ENCODE measurements at regions not wholly inside any gene's neighbourhood (a gene's known extent, or its start where the extent isn't known, plus 50 kb on each side); places are given as distances from the start of the nearest gene placed in this dataset.
"Not testable (repeated sequence)": the region's sequence is repeated elsewhere in the genome, so short reads cannot be mapped to it uniquely, and the experiment has no call there.

- H3K4me1 ChIP-seq (ENCODE audit: control insufficient read depth in 2 of 2, insufficient read depth in 2 of 2, low read length in 1 of 2); H3K36me3 ChIP-seq (ENCODE audit: control insufficient read depth in 2 of 2, insufficient read depth in 2 of 2, low read length in 1 of 2); H3K9me3 ChIP-seq (ENCODE audit: control insufficient read depth in 2 of 2, insufficient read depth in 1 of 2, low read depth in 1 of 2, low read length in 1 of 2); H3K27ac ChIP-seq (ENCODE audit: low read depth in 2 of 2, low read length in 1 of 2); H3K27me3 ChIP-seq (ENCODE audit: control insufficient read depth in 1 of 2, insufficient read depth in 2 of 2, low read length in 2 of 2); H3K4me3 ChIP-seq (ENCODE audit: low read depth in 1 of 2, low read length in 2 of 2): not testable (repeated sequence)
Observed at GRCh38 chrY:16638743-16639142, 1241.3 kb downstream of the CDY2B start.

DNA sequence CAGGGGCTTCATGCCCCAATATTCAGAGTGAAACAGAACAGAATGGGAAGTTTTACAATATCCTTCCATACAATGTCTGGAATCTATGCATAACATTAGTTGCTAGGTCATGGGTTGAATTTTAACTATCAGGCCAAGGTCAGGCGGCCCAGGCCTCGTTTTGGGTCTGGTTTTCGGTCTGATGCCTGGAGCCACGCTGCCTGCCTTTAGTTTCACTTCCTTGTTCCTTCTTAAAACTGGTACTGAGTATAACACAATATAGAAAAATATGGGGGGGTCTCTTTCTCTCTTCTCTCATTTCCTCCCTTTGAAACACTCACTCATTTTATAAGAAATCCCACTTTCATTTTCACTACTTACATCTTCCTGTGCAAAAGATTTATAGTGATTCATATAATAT lies 1243.8 kb downstream of the CDY2B start:
- 73% methylated on average over 4 of the region's 4 CpGs; no CpG with 5 or more reads in 1 of the 2 donors for WGBS, 2 donors

GRCh38 chrY:16629146-16629545 lies 1250.9 kb downstream of the CDY2B start:
- Histone ChIP-seq H3K27me3 (ENCODE audit: control insufficient read depth in 1 of 2, insufficient read depth in 2 of 2, low read length in 2 of 2) (no peaks in the 10 kb centered on the region), H3K4me1 (ENCODE audit: control insufficient read depth in 2 of 2, insufficient read depth in 2 of 2, low read length in 1 of 2) (no peaks in the 10 kb centered on the region), H3K4me3 (ENCODE audit: low read depth in 1 of 2, low read length in 2 of 2) (no peak overlapping the region), H3K27ac (ENCODE audit: low read depth in 2 of 2, low read length in 1 of 2) (no peak overlapping the region), H3K9me3 (ENCODE audit: control insufficient read depth in 2 of 2, insufficient read depth in 1 of 2, low read depth in 1 of 2, low read length in 1 of 2) (no peaks in the 10 kb centered on the region), H3K36me3 (ENCODE audit: control insufficient read depth in 2 of 2, insufficient read depth in 2 of 2, low read length in 1 of 2) (no peaks in the 10 kb centered on the region)
- 40% methylated on average over 1 of the region's 1 CpG; no CpG with 5 or more reads in 1 of the 2 donors for WGBS, 2 donors

More for the DNA sequence above, 1243.8 kb downstream of the CDY2B start:
- Histone ChIP-seq H3K27ac (ENCODE audit: low read depth in 2 of 2, low read length in 1 of 2) (no peak overlapping the region), H3K27me3 (ENCODE audit: control insufficient read depth in 1 of 2, insufficient read depth in 2 of 2, low read length in 2 of 2) (no peaks in the 10 kb centered on the region), H3K4me1 (ENCODE audit: control insufficient read depth in 2 of 2, insufficient read depth in 2 of 2, low read length in 1 of 2) (peaks cover 0 to 2% of the 10 kb centered on the region in 2 donors), H3K4me3 (ENCODE audit: low read depth in 1 of 2, low read length in 2 of 2) (no peak overlapping the region), H3K9me3 (ENCODE audit: control insufficient read depth in 2 of 2, insufficient read depth in 1 of 2, low read depth in 1 of 2, low read length in 1 of 2) (no peaks in the 10 kb centered on the region), H3K36me3 (ENCODE audit: control insufficient read depth in 2 of 2, insufficient read depth in 2 of 2, low read length in 1 of 2) (no peaks in the 10 kb centered on the region)

DNA sequence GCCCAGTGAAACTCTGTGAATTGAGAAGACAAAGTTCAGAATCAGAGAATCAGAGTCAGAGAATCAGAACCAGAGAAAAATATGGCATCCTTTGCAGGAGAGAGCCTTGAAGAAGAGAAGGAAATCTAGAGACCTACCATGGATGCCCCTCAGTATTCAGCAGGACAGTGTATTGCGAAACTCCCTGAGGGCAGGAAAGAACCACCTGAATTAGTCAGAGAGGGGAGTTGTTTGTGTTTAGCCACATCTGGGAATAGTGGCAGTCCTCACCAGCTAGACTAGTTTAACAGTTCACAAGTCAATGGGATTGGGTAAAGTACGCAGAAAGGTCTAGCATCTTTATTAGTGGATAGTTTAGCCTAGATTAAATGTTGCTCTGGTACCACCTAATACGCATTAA lies 1252.9 kb downstream of the CDY2B start:
- 84 to 88% methylated on average over 2 to 3 of the region's 3 CpGs for WGBS, 2 donors
- Histone ChIP-seq H3K4me1 (ENCODE audit: control insufficient read depth in 2 of 2, insufficient read depth in 2 of 2, low read length in 1 of 2) (no peaks in the 10 kb centered on the region), H3K27ac (ENCODE audit: low read depth in 2 of 2, low read length in 1 of 2) (no peak overlapping the region), H3K9me3 (ENCODE audit: control insufficient read depth in 2 of 2, insufficient read depth in 1 of 2, low read depth in 1 of 2, low read length in 1 of 2) (no peaks in the 10 kb centered on the region), H3K27me3 (ENCODE audit: control insufficient read depth in 1 of 2, insufficient read depth in 2 of 2, low read length in 2 of 2) (no peaks in the 10 kb centered on the region), H3K36me3 (ENCODE audit: control insufficient read depth in 2 of 2, insufficient read depth in 2 of 2, low read length in 1 of 2) (no peaks in the 10 kb centered on the region), H3K4me3 (ENCODE audit: low read depth in 1 of 2, low read length in 2 of 2) (no peak overlapping the region)

DNA sequence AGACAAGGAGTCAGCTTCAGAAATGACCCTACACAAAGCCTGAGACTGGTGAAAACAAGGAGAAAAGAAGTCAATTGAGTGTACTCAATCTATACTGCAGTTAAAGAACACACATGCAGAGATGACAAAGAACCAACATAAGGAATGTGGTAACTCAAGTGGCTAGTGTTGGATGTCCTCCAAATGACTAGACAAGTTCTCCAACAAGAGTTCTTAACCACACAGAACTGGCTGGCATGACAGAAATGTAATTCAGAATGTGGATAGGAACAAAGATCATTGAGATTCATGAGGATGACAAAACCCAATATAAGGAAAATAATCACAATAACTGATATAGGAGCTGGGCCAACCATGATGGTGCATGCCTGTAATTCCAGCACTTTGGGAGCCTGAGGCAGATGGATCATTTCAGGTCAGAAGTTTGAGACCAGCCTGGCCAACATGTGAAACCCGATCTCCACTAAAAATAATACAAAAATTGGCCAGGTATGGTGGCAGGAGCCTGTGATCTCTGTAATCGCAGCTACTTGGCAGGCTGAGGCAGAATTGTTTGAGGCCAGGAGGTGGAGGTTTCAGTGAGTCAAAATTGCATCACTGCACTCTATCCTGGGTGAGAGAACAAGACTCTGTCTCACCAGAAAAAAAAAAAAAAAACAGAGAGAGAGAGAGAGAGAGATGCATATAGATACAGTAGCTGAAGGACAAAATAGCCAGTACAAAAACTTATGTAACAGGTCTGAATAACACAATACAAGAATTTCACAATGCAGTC lies 1263.6 kb downstream of the CDY2B start:
- H3K27ac ChIP-seq (ENCODE audit: low read depth in 2 of 2, low read length in 1 of 2), result peak overlapping the region in 1 of 2 donors; percentile 77
- no peaks in the 10 kb centered on the region for H3K36me3 ChIP-seq (ENCODE audit: control insufficient read depth in 2 of 2, insufficient read depth in 2 of 2, low read length in 1 of 2)
- H3K27me3 ChIP-seq (ENCODE audit: control insufficient read depth in 1 of 2, insufficient read depth in 2 of 2, low read length in 2 of 2), result no peaks in the 10 kb centered on the region
- 44 to 100% methylated on average over 1 to 2 of the region's 2 CpGs for WGBS, 2 donors
- no peaks in the 10 kb centered on the region for H3K4me1 ChIP-seq (ENCODE audit: control insufficient read depth in 2 of 2, insufficient read depth in 2 of 2, low read length in 1 of 2)
- H3K4me3 ChIP-seq (ENCODE audit: low read depth in 1 of 2, low read length in 2 of 2), result no peak overlapping the region
- H3K9me3 ChIP-seq (ENCODE audit: control insufficient read depth in 2 of 2, insufficient read depth in 1 of 2, low read depth in 1 of 2, low read length in 1 of 2), result no peaks in the 10 kb centered on the region

DNA sequence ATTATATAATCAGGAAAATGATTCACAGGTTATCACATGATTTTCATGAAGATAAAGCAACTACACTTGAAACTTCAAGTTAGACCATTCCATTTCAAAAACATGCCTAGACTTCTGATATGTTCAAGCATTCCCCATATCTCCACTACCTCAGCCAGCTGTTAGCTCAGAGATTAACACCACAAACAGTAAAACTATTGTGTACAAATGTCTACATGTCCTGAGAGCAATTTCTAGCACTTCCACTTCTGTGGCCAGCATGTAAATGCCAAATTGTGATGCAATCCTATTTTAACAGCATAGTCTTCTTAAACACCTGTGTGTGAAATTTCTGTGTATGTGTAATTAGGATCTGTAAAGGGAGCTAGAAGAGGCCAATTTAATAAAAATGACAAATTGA lies 1271.3 kb downstream of the CDY2B start:
- H3K9me3 ChIP-seq (ENCODE audit: control insufficient read depth in 2 of 2, insufficient read depth in 1 of 2, low read depth in 1 of 2, low read length in 1 of 2), result no peaks in the 10 kb centered on the region
- no peaks in the 10 kb centered on the region for H3K36me3 ChIP-seq (ENCODE audit: control insufficient read depth in 2 of 2, insufficient read depth in 2 of 2, low read length in 1 of 2)
- no peaks in the 10 kb centered on the region for H3K27me3 ChIP-seq (ENCODE audit: control insufficient read depth in 1 of 2, insufficient read depth in 2 of 2, low read length in 2 of 2)
- H3K27ac ChIP-seq (ENCODE audit: low read depth in 2 of 2, low read length in 1 of 2), result no peak overlapping the region
- no peak overlapping the region for H3K4me3 ChIP-seq (ENCODE audit: low read depth in 1 of 2, low read length in 2 of 2)
- no peaks in the 10 kb centered on the region for H3K4me1 ChIP-seq (ENCODE audit: control insufficient read depth in 2 of 2, insufficient read depth in 2 of 2, low read length in 1 of 2)

DNA sequence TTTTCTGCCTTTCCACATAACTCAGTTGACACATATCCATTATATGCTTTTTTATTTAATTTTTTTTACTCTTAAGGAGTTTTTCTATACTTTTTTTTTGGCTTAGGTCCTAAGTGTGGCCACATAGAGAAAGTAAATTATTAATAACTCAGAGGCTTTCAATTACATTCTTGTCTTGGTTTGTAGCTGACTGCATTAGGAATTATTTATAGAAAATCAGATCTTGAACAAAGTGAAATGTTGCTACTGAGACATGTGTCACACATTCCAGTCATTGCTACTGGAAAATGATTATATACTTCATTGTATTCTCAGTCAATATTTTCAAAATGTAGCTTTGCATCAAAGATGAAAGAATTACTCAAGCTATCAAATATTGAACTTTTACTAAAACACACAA lies 1277.9 kb downstream of the CDY2B start:
- H3K27me3 ChIP-seq (ENCODE audit: control insufficient read depth in 1 of 2, insufficient read depth in 2 of 2, low read length in 2 of 2), result no peaks in the 10 kb centered on the region
- no peak overlapping the region for H3K27ac ChIP-seq (ENCODE audit: low read depth in 2 of 2, low read length in 1 of 2)
- H3K4me3 ChIP-seq (ENCODE audit: low read depth in 1 of 2, low read length in 2 of 2), result no peak overlapping the region
- H3K9me3 ChIP-seq (ENCODE audit: control insufficient read depth in 2 of 2, insufficient read depth in 1 of 2, low read depth in 1 of 2, low read length in 1 of 2), result no peaks in the 10 kb centered on the region
- no peaks in the 10 kb centered on the region for H3K4me1 ChIP-seq (ENCODE audit: control insufficient read depth in 2 of 2, insufficient read depth in 2 of 2, low read length in 1 of 2)
- no peaks in the 10 kb centered on the region for H3K36me3 ChIP-seq (ENCODE audit: control insufficient read depth in 2 of 2, insufficient read depth in 2 of 2, low read length in 1 of 2)

DNA sequence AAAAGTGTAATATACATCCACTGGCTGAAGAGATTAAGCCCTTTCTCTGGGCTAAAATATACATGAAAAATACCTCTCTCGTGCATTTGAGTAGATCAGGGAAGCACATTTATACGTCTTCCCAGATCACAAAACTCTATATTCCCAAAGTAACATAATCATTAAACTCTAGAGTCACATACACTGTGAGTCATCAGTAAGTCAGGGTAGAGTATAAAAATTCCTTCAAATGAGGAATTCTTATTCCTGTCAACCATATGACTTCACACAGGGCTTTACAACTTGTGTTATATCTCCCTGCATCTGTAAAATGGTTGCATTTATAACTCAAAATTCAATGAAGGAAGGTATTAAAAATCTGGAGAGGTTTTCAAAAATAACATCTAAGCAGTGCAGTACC lies 1278.4 kb downstream of the CDY2B start:
- H3K4me1 ChIP-seq (ENCODE audit: control insufficient read depth in 2 of 2, insufficient read depth in 2 of 2, low read length in 1 of 2), result no peaks in the 10 kb centered on the region
- 40 to 90% methylated on average over 1 to 2 of the region's 2 CpGs for WGBS, 2 donors

GRCh38 chrY:16572061-16572460 lies 1308.0 kb downstream of the CDY2B start:
- Histone ChIP-seq H3K4me1 (ENCODE audit: control insufficient read depth in 2 of 2, insufficient read depth in 2 of 2, low read length in 1 of 2) (no peaks in the 10 kb centered on the region), H3K27me3 (ENCODE audit: control insufficient read depth in 1 of 2, insufficient read depth in 2 of 2, low read length in 2 of 2) (no peaks in the 10 kb centered on the region), H3K9me3 (ENCODE audit: control insufficient read depth in 2 of 2, insufficient read depth in 1 of 2, low read depth in 1 of 2, low read length in 1 of 2) (no peaks in the 10 kb centered on the region), H3K27ac (ENCODE audit: low read depth in 2 of 2, low read length in 1 of 2) (no peak overlapping the region), H3K4me3 (ENCODE audit: low read depth in 1 of 2, low read length in 2 of 2) (no peak overlapping the region), H3K36me3 (ENCODE audit: control insufficient read depth in 2 of 2, insufficient read depth in 2 of 2, low read length in 1 of 2) (no peaks in the 10 kb centered on the region)
- 59 to 64% methylated on average over 3 of the region's 3 CpGs for WGBS, 2 donors

More for the DNA sequence above, 1278.4 kb downstream of the CDY2B start:
- no peaks in the 10 kb centered on the region for H3K9me3 ChIP-seq (ENCODE audit: control insufficient read depth in 2 of 2, insufficient read depth in 1 of 2, low read depth in 1 of 2, low read length in 1 of 2)
- no peaks in the 10 kb centered on the region for H3K36me3 ChIP-seq (ENCODE audit: control insufficient read depth in 2 of 2, insufficient read depth in 2 of 2, low read length in 1 of 2)
- H3K27ac ChIP-seq (ENCODE audit: low read depth in 2 of 2, low read length in 1 of 2), result no peak overlapping the region
- no peaks in the 10 kb centered on the region for H3K27me3 ChIP-seq (ENCODE audit: control insufficient read depth in 1 of 2, insufficient read depth in 2 of 2, low read length in 2 of 2)
- H3K4me3 ChIP-seq (ENCODE audit: low read depth in 1 of 2, low read length in 2 of 2), result no peak overlapping the region

- Histone ChIP-seq H3K27ac (ENCODE audit: low read depth in 2 of 2, low read length in 1 of 2) (no peak overlapping the region), H3K9me3 (ENCODE audit: control insufficient read depth in 2 of 2, insufficient read depth in 1 of 2, low read depth in 1 of 2, low read length in 1 of 2) (no peaks in the 10 kb centered on the region), H3K36me3 (ENCODE audit: control insufficient read depth in 2 of 2, insufficient read depth in 2 of 2, low read length in 1 of 2) (no peaks in the 10 kb centered on the region), H3K27me3 (ENCODE audit: control insufficient read depth in 1 of 2, insufficient read depth in 2 of 2, low read length in 2 of 2) (no peaks in the 10 kb centered on the region), H3K4me1 (ENCODE audit: control insufficient read depth in 2 of 2, insufficient read depth in 2 of 2, low read length in 1 of 2) (no peaks in the 10 kb centered on the region), H3K4me3 (ENCODE audit: low read depth in 1 of 2, low read length in 2 of 2) (no peak overlapping the region)
- 0 to 68% methylated on average over 1 to 3 of the region's 3 CpGs for WGBS, 2 donors
Observed at GRCh38 chrY:16562491-16562890, 1317.5 kb downstream of the CDY2B start.
